IPS DF 6.9 (cell line): ENCODE measurements at regions not wholly inside any gene's neighbourhood (a gene's known extent, or its start where the extent isn't known, plus 50 kb on each side); places are given as distances from the start of the nearest gene placed in this dataset.

ENCODE experiments used
- DNase-seq: peaks from one replicate; pipeline ENCODE4 v3.0.0-alpha.2; 2013; ENCODE audit warnings: low read depth, low spot score
- H3K27ac ChIP-seq: one replicate; pipeline ENCODE4 v1.5.1; 2013; ENCODE audit warnings: low read length, control low read depth
- H3K27me3 ChIP-seq: 2 replicates; pipeline ENCODE4 v1.6.1; 2013; ENCODE audit warnings: mild to moderate bottlenecking, low read length; ENCODE audit not compliant: control insufficient read depth, insufficient read depth
- H3K36me3 ChIP-seq: 2 replicates; pipeline ENCODE4 v1.6.1; 2013; ENCODE audit warnings: low read length; ENCODE audit not compliant: control insufficient read depth, insufficient read depth
- H3K4me1 ChIP-seq: 2 replicates; pipeline ENCODE4 v1.6.1; 2013; ENCODE audit warnings: low read length; ENCODE audit not compliant: control insufficient read depth, insufficient read depth
- H3K4me3 ChIP-seq: 2 replicates; pipeline ENCODE4 v1.5.1; 2013; ENCODE audit warnings: mild to moderate bottlenecking, low read length
- H3K9me3 ChIP-seq: 2 replicates; pipeline ENCODE4 v1.6.1; 2013; ENCODE audit warnings: low read length, inconsistent platforms; ENCODE audit not compliant: control insufficient read depth, insufficient read depth
- WGBS: extraction: QIAGEN DNeasy Blood & Tissue Kit; methylation state at CpG from one replicate; pipeline ENCODE4 v1.1.7; 2013; ENCODE audit warnings: mixed read lengths, missing lambda C conversion rate; ENCODE audit not compliant: insufficient read length, insufficient coverage; 5-methylcytosine and 5-hydroxymethylcytosine counted together

- no CpG with 5 or more reads among the region's 30 CpGs for WGBS
- H3K36me3 ChIP-seq = no peaks in the 10 kb centered on the region
- DNase-seq = no peak
- no peaks in the 10 kb centered on the region for H3K27me3 ChIP-seq
- H3K4me3 ChIP-seq = no peak overlapping the region
- peaks cover 23% of the 10 kb centered on the region for H3K9me3 ChIP-seq
- H3K27ac ChIP-seq = no peak overlapping the region
- H3K4me1 ChIP-seq = no peaks in the 10 kb centered on the region; the same call in 1 of the 2 replicates
Observed at GRCh38 chr2:238985931-238986446, 138.1 kb downstream of the TWIST2 start.

DNA sequence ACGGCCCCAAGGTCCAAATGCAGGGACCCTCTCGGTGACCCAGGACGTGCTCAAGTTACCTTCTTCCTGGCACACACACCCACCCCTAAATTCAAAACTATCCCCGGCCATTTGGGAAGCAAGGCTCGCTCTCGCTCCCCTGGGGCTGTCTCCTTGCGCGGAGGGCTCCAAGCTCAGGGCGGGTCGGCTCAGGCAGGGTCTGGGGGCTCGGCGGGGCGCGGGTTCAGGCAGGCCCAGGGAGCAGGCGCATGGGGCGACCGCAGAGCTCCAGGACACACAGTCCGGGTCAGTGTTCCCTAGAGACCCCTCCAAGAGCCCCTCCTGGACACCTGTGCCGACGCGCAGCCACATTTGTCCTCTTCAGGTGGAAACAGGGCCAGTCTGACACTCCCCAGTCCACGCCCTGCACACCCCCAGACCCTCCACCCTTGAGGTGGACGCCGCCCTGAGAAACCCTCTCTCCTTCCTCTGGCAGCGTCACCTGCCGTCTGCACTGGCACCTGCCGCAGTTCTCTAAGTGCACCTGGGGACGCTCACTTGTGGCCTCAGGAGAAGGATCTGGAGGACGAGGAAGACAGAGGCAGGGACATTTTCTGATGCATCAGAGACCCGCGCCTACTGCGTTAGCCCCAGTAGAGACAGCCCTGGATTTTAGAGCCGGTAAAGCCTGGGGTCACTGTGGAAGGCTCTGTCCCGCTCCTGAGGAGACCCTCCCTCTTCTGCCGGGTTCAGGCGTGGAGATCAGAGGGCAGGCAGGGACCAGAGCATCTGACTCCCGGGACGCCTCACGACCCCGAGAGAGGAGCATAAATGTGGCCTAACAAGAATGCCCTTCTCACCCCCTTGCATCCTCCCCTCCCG lies 138.8 kb downstream of the TWIST2 start:
- Histone ChIP-seq H3K36me3 (no peaks in the 10 kb centered on the region), H3K27ac (no peak overlapping the region), H3K27me3 (no peaks in the 10 kb centered on the region), H3K4me3 (no peak overlapping the region), H3K9me3 (peaks cover 27% of the 10 kb centered on the region), H3K4me1 (no peaks in the 10 kb centered on the region; the same call in 1 of the 2 replicates)
- no CpG with 5 or more reads among the region's 41 CpGs for WGBS
- no peak for DNase-seq

DNA sequence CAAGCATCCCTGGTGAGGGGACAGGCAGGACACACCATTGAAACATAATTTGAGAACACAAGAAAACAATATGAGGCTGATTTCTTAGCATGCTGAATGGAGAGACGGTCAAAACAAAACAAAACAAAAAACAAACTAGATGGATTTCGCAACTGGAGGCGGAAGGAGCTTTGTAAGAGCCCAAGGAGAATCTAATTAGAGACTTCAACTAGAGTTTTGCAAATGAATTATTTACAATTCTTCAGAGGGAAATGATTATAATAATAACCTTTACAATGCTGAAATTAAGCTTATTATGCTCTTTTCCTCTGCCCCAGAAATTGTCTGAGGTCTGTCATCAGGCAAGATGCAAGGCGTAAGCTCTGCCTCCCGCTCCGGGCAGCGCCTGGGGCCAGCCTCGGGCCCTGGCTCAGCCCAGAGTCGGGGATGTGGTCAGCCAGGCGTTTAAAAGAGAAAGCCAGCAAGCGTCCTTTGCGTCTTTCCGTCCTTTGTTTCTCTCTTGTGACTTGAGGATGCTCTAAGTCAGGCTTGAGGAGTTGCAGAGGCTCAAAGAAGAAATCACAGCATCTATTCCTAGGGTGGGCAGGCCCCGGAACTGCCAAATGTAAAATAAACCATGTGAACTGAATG lies 139.6 kb downstream of the TWIST2 start:
- Histone ChIP-seq H3K4me1 (no peaks in the 10 kb centered on the region; the same call in 1 of the 2 replicates), H3K27me3 (no peaks in the 10 kb centered on the region)
- no CpG with 5 or more reads among the region's 14 CpGs for WGBS

GRCh38 chr2:238988105-238988504 lies 140.2 kb downstream of the TWIST2 start:
- Histone ChIP-seq H3K4me1 (no peaks in the 10 kb centered on the region; the same call in 1 of the 2 replicates), H3K27ac (no peak overlapping the region), H3K36me3 (no peaks in the 10 kb centered on the region), H3K27me3 (no peaks in the 10 kb centered on the region), H3K4me3 (no peak overlapping the region), H3K9me3 (peaks cover 28% of the 10 kb centered on the region)
- WGBS = no CpG with 5 or more reads among the region's 7 CpGs
- DNase-seq = no peak

More for the DNA sequence above, 139.6 kb downstream of the TWIST2 start:
- DNase-seq = no peak
- H3K36me3 ChIP-seq = no peaks in the 10 kb centered on the region
- H3K4me3 ChIP-seq = no peak overlapping the region
- no peak overlapping the region for H3K27ac ChIP-seq
- peaks cover 27% of the 10 kb centered on the region for H3K9me3 ChIP-seq

- WGBS = no CpG with 5 or more reads among the region's 5 CpGs
- Histone ChIP-seq H3K27ac (no peak overlapping the region), H3K36me3 (no peaks in the 10 kb centered on the region), H3K9me3 (peaks cover 30% of the 10 kb centered on the region), H3K27me3 (no peaks in the 10 kb centered on the region), H3K4me3 (no peak overlapping the region), H3K4me1 (no peaks in the 10 kb centered on the region; the same call in 1 of the 2 replicates)
- DNase-seq = no peak
Observed at GRCh38 chr2:238988752-238989151, 140.9 kb downstream of the TWIST2 start.

DNA sequence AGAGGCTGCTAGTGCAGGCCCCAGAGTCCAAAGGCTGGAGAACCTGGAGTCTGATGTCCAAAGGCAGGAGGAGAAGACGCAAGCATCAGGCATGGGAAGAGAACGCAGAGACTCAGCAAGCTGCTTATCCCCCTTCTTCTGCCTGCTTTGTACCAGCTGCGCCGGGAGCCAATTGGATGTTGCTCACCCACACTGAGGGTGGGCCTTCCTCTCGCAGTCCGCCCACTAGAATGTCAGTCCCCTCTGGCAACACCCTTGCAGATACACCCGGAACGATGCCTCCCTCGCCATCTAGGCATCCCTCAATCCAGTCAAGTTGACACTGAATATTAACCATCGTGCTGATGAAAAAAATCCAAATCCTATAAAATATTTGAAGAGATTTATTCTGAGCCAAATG lies 141.6 kb downstream of the TWIST2 start:
- no peaks in the 10 kb centered on the region for H3K36me3 ChIP-seq
- no peaks in the 10 kb centered on the region; the same call in 1 of the 2 replicates for H3K4me1 ChIP-seq
- no peak overlapping the region for H3K27ac ChIP-seq
- H3K4me3 ChIP-seq = no peak overlapping the region
- H3K27me3 ChIP-seq = no peaks in the 10 kb centered on the region
- peaks cover 32% of the 10 kb centered on the region for H3K9me3 ChIP-seq
- no CpG with 5 or more reads among the region's 10 CpGs for WGBS
- no peak for DNase-seq

DNA sequence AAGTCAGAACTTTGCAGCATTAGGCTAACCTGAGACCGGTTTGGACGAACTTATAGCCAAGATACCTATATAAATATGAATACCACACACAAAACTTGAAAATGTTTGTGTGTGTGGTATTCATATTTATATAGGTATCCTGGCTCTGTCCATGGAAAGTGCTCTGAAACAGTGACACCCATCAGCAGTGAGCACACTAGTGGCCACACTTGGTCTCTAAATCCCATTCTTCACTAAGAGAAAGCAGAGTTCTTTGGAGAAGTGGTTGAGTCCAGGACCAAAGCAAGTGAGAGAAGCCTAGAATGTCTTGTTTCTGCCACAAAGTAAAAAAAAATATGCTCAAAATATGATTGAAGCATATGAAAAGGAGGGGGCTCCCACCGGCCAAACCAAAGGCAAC lies 146.5 kb downstream of the TWIST2 start:
- Histone ChIP-seq H3K27me3 (no peaks in the 10 kb centered on the region), H3K4me3 (no peak overlapping the region), H3K27ac (no peak overlapping the region), H3K36me3 (no peaks in the 10 kb centered on the region), H3K4me1 (no peaks in the 10 kb centered on the region), H3K9me3 (peaks cover 18% of the 10 kb centered on the region)
- no peak for DNase-seq
- WGBS = no CpG with 5 or more reads among the region's 3 CpGs

- no peaks in the 10 kb centered on the region for H3K27me3 ChIP-seq
- H3K9me3 ChIP-seq = peaks cover 18% of the 10 kb centered on the region
Observed at GRCh38 chr2:238994876-238995275, 147.0 kb downstream of the TWIST2 start.

GRCh38 chr2:238995634-238996033 lies 147.7 kb downstream of the TWIST2 start:
- H3K4me3 ChIP-seq = no peak overlapping the region
- H3K4me1 ChIP-seq = no peaks in the 10 kb centered on the region
- no CpG with 5 or more reads among the region's 1 CpG for WGBS
- no peaks in the 10 kb centered on the region for H3K27me3 ChIP-seq
- DNase-seq = no peak
- H3K27ac ChIP-seq = no peak overlapping the region
- H3K9me3 ChIP-seq = peaks cover 24% of the 10 kb centered on the region
- no peaks in the 10 kb centered on the region for H3K36me3 ChIP-seq

More at GRCh38 chr2:238994876-238995275, 147.0 kb downstream of the TWIST2 start:
- WGBS = no CpG with 5 or more reads among the region's 3 CpGs
- DNase-seq = no peak
- no peaks in the 10 kb centered on the region for H3K36me3 ChIP-seq
- no peaks in the 10 kb centered on the region for H3K4me1 ChIP-seq
- no peak overlapping the region for H3K4me3 ChIP-seq
- H3K27ac ChIP-seq = no peak overlapping the region

GRCh38 chr2:238996331-238997136 lies 148.6 kb downstream of the TWIST2 start:
- DNase-seq = no peak
- WGBS = no CpG with 5 or more reads among the region's 21 CpGs
- H3K27me3 ChIP-seq = no peaks in the 10 kb centered on the region
- H3K4me1 ChIP-seq = no peaks in the 10 kb centered on the region
- H3K4me3 ChIP-seq = no peak overlapping the region
- no peaks in the 10 kb centered on the region for H3K36me3 ChIP-seq
- peaks cover 21% of the 10 kb centered on the region for H3K9me3 ChIP-seq
- H3K27ac ChIP-seq = no peak overlapping the region
